ENCODE measurements at regions not wholly inside any gene's neighbourhood (a gene's known extent, or its start where the extent isn't known, plus 50 kb on each side); places are given as distances from the start of the nearest gene placed in this dataset.

DNA sequence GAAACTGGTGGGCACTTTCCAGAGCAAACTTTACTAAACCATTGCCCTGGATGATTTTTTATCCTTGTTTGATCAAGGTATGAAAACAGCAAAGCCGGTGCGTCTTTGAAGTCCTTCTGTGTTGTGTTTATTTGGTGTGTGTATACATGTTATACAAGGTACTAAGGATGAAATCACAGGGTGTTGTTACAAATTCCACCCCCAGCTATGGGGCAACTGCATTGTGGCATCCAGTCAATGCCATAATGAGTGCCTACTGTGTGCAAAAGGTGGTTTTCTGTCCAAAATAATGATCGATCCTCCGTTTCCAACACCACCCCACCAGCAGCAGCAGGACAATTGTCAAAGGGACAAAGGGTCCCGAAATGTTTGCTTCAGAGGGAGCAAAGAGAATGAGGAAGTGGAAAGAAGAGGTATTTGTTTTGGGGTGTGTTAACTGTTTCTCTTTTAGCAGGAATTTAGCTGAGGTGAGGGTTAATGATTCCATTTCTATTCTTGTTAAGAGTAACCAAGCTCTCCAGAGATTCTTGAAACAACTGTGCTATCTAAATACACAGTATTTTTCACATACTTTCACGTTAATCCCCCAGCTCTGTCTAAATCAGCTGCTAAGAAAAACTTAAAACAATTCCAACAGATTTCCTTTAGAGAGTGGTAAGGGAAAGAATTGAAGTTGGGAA lies 568.7 kb upstream of the KLF4 start:
- H3K27ac ChIP-seq = no peak overlapping the region
- no peak overlapping the region for H3K4me3 ChIP-seq
- H3K9me3 ChIP-seq = no peaks in the 10 kb centered on the region
- no peaks in the 10 kb centered on the region for H3K36me3 ChIP-seq
- TF ChIP-seq, protein P1, sequence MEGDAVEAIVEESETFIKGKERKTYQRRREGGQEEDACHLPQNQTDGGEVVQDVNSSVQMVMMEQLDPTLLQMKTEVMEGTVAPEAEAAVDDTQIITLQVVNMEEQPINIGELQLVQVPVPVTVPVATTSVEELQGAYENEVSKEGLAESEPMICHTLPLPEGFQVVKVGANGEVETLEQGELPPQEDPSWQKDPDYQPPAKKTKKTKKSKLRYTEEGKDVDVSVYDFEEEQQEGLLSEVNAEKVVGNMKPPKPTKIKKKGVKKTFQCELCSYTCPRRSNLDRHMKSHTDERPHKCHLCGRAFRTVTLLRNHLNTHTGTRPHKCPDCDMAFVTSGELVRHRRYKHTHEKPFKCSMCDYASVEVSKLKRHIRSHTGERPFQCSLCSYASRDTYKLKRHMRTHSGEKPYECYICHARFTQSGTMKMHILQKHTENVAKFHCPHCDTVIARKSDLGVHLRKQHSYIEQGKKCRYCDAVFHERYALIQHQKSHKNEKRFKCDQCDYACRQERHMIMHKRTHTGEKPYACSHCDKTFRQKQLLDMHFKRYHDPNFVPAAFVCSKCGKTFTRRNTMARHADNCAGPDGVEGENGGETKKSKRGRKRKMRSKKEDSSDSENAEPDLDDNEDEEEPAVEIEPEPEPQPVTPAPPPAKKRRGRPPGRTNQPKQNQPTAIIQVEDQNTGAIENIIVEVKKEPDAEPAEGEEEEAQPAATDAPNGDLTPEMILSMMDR (IDR thresholded peaks at IDR 0.05) = no peak
- TF ChIP-seq POLR2A (IDR thresholded peaks at IDR 0.05) = no peak
- no peak for DNase-seq
- 49% methylated on average over 6 of the region's 6 CpGs for WGBS (ENCODE audit: insufficient coverage, low coverage, low lambda C conversion rate, missing lambda C conversion rate)
- intact Hi-C loops (cut with DNase I) = no loop called here
- H3K27me3 ChIP-seq = no peaks in the 10 kb centered on the region
- ATAC-seq = no peak
- no peaks in the 10 kb centered on the region for H3K4me1 ChIP-seq

DNA sequence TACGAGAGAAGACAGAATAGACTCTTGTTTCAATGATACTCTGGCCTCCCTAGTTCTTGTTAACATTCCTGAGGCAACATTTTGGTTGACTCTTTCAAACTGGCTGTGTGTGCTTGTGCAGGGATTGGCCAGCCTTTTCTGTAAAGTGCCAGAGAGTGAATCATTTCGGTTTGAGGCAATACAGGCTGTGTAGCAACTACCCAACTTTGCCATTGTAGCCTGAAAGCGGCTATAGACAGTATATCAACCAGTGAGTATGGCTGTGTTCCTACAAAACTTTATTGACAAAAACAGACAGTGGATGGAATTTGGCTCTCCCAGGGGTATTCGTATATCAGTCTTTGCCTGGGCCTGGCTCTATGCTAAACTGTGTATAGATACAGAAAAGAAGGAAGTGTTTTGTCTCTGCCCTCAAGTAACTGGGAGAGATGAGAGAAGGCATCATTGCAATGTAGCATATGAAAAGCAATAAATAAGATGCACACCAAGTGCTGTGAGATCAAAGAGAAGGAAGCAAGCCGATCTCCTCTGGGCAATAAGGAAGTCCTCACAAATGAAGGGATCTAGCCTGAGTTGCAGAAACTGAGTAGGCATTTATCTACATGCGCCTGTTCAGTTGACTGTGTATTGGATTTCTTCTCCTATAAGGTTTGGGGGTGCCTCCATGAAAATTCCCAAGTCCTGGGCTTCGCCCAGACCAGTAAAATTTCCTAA lies 568.0 kb upstream of the KLF4 start:
- Histone ChIP-seq H3K27me3 (no peaks in the 10 kb centered on the region), H3K9me3 (no peaks in the 10 kb centered on the region), H3K27ac (no peak overlapping the region), H3K36me3 (no peaks in the 10 kb centered on the region), H3K4me1 (no peaks in the 10 kb centered on the region), H3K4me3 (no peak overlapping the region)
- WGBS (ENCODE audit: insufficient coverage, low coverage, low lambda C conversion rate, missing lambda C conversion rate) = 42% methylated on average over 5 of the region's 7 CpGs
- DNase-seq (no peak), ATAC-seq (peak in 2 of 4 donors; percentile 26 to 66)
- intact Hi-C loops (cut with DNase I) = no loop called here
- no peak for TF ChIP-seq POLR2A (IDR thresholded peaks at IDR 0.05)
- TF ChIP-seq, protein P1 (IDR thresholded peaks at IDR 0.05) = no peak

DNA sequence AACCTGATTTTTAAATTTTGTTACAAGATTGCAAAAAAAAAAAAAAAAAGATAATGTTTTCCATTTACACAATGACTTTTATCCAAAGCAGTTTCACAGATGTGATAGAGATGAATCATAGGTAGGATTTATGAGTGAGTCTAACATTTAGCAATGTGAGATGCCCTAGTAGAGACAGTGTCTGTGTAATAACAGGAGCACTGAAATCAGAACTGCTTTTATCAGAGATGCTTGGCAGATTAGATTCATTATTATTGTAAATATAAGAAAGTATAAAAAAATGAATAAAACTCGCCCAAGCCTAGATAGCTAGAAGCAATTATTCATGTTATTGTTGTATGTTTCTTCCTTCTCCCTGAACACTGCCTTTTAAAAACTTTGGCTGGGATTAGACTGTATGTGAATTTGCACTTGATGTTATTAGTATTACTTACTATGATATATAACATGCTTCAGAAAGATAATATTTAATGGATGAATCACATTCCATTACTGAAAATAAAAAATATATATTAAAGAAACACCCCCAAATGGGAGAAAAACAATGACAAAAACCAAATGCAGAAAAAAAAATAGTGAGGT lies 567.3 kb upstream of the KLF4 start:
- DNase-seq = no peak
- 58% methylated on average over 1 of the region's 1 CpG for WGBS (ENCODE audit: insufficient coverage, low coverage, low lambda C conversion rate, missing lambda C conversion rate)
- TF ChIP-seq, protein P1 (IDR thresholded peaks at IDR 0.05) = no peak
- no peak for TF ChIP-seq POLR2A (IDR thresholded peaks at IDR 0.05)
- Histone ChIP-seq H3K4me1 (no peaks in the 10 kb centered on the region), H3K27me3 (no peaks in the 10 kb centered on the region), H3K9me3 (no peaks in the 10 kb centered on the region), H3K36me3 (no peaks in the 10 kb centered on the region), H3K27ac (no peak overlapping the region), H3K4me3 (no peak overlapping the region)
- intact Hi-C loops (cut with DNase I) = no loop called here
- ATAC-seq = no peak

DNA sequence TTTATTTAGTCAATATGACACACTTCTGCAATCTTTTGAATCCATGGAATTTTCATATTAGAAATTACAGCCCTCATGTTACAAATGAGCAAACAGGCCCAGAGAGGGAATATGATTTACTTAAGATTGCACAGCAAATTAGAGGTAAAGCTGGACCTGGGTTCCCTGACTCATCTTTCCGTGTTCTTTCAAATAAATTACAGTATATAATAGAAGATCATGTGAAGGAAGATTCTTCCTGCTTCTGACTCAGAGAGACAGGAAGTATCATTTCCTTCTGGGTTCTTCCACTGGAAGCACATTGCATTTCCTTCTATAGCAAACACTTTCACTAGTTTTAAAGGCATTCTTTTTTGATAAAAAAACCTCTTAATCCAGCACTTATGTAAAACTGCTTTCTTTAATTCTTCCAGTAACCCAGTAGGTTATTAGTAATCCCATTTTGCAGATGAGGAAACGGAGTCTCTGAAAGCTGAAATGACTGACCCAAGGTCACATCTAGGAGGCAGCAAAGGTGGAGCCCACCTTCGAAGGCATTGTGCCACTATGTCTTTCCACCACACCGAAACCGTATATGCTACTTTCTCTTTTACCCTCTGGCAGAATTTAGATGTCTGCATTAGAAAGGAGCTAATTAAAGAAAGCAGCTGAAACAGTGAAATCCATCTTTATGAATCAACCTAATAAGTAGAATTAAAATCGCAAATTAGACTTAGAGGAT lies 566.7 kb upstream of the KLF4 start:
- ATAC-seq = peak in 3 of 4 donors; percentile 50 to 68 (median 64)
- no peaks in the 10 kb centered on the region for H3K36me3 ChIP-seq
- H3K27ac ChIP-seq = no peak overlapping the region
- no peaks in the 10 kb centered on the region for H3K9me3 ChIP-seq
- intact Hi-C loops (cut with DNase I) = no loop called here
- H3K4me1 ChIP-seq = no peaks in the 10 kb centered on the region
- no peak overlapping the region for H3K4me3 ChIP-seq
- TF ChIP-seq POLR2A (IDR thresholded peaks at IDR 0.05) = no peak
- TF ChIP-seq, protein P1 (IDR thresholded peaks at IDR 0.05) = no peak
- H3K27me3 ChIP-seq = no peaks in the 10 kb centered on the region
- DNase-seq = no peak
- 37% methylated on average over 6 of the region's 6 CpGs for WGBS (ENCODE audit: insufficient coverage, low coverage, low lambda C conversion rate, missing lambda C conversion rate)

Measured in right lobe of liver (tissue), 6 donors.